WTC11 (cell line): ENCODE measurements at regions not wholly inside any gene's neighbourhood (a gene's known extent, or its start where the extent isn't known, plus 50 kb on each side); places are given as distances from the start of the nearest gene placed in this dataset.

Experiments
- ATAC-seq: fragments of 200-7000 bp; cut with Tn5 transposase; 2 replicates; pipeline ENCODE4 v1.10.0; 2021; ENCODE audit warnings: mild to moderate bottlenecking, moderate library complexity
- CTCF ChIA-PET: fragments of 300-600 bp; sonication (Branson Sonifier 250); formaldehyde crosslinking; loops from one replicate; lab custom pipeline; 2021; ENCODE audit warnings: antibody characterized with exemption; lab: Charles Lee
- POLR2A ChIA-PET: fragments of 350-600 bp; sonication (Branson Sonifier 250); formaldehyde crosslinking; loops from one replicate; lab custom pipeline; 2021; ENCODE audit warnings: antibody characterized with exemption; lab: Charles Lee
- DNase-seq: peaks from one replicate; pipeline ENCODE4 v3.0.0; 2021; ENCODE audit warnings: low spot score
- H3K27ac Mint-ChIP-seq: 2 replicates; pipeline ENCODE4 v1.8.0; 2021; ENCODE audit warnings: mixed read lengths
- H3K27me3 Mint-ChIP-seq: 2 replicates; pipeline ENCODE4 v1.8.0; 2021; ENCODE audit warnings: low read depth, mild to moderate bottlenecking, moderate library complexity, mixed read lengths
- H3K36me3 Mint-ChIP-seq: 2 replicates; pipeline ENCODE4 v1.8.0; 2021; ENCODE audit warnings: mixed read lengths
- H3K4me1 Mint-ChIP-seq: 2 replicates; pipeline ENCODE4 v1.8.0; 2022; ENCODE audit warnings: mixed read lengths
- H3K4me3 Mint-ChIP-seq: 2 replicates; pipeline ENCODE4 v1.8.0; 2021; ENCODE audit warnings: mild to moderate bottlenecking, moderate library complexity, mixed read lengths
- H3K9me3 Mint-ChIP-seq: 2 replicates; pipeline ENCODE4 v1.8.0; 2021; ENCODE audit warnings: mixed read lengths
- CREM ChIP-seq: sonication (generic); formaldehyde crosslinking; IDR thresholded peaks from 2 replicates; pipeline ENCODE4 v1.8.1; 2022; ENCODE audit warnings: mild to moderate bottlenecking, missing genetic modification reagents, moderate library complexity
- CTCF ChIP-seq: fragments of 200-600 bp; IDR thresholded peaks from 2 replicates; pipeline ENCODE4 v1.8.0; 2022; ENCODE audit warnings: antibody characterized with exemption
- FOXJ3 ChIP-seq: sonication (generic); formaldehyde crosslinking; IDR thresholded peaks from 2 replicates; pipeline ENCODE4 v1.9.0; 2021; ENCODE audit warnings: missing genetic modification reagents, mild to moderate bottlenecking, borderline replicate concordance
- FOXK1 ChIP-seq: sonication (generic); formaldehyde crosslinking; IDR thresholded peaks from 2 replicates; pipeline ENCODE4 v1.8.0; 2022; ENCODE audit warnings: mild to moderate bottlenecking, moderate library complexity, missing genetic modification reagents
- GRHL2 ChIP-seq: fragments of 250-450 bp; sonication (Bioruptor Pico); IDR thresholded peaks from 2 replicates; pipeline ENCODE4 v1.8.0; 2022; ENCODE audit warnings: mild to moderate bottlenecking, moderate library complexity; ENCODE audit not compliant: insufficient replicate concordance, severe bottlenecking
- MYBL2 ChIP-seq: sonication (generic); formaldehyde crosslinking; IDR thresholded peaks from 2 replicates; pipeline ENCODE4 v1.8.1; 2023; ENCODE audit warnings: mild to moderate bottlenecking, moderate library complexity, missing genetic modification reagents
- NFATC4 ChIP-seq: fragments of 250-450 bp; sonication (Bioruptor Pico); IDR thresholded peaks from 2 replicates; pipeline ENCODE4 v1.9.0; 2021; ENCODE audit warnings: mild to moderate bottlenecking
- NR2C2 ChIP-seq: sonication (generic); formaldehyde crosslinking; IDR thresholded peaks from 2 replicates; pipeline ENCODE4 v1.8.0; 2022; ENCODE audit warnings: mild to moderate bottlenecking, missing genetic modification reagents
- OVOL2 ChIP-seq: fragments of 250-450 bp; sonication (Bioruptor Pico); IDR thresholded peaks from 2 replicates; pipeline ENCODE4 v1.9.0; 2021; ENCODE audit warnings: mild to moderate bottlenecking, borderline replicate concordance
- SMAD4 ChIP-seq: sonication (generic); formaldehyde crosslinking; IDR thresholded peaks from 2 replicates; pipeline ENCODE4 v1.8.0; 2022; ENCODE audit warnings: mild to moderate bottlenecking, missing genetic modification reagents
- SP1 ChIP-seq: sonication (generic); formaldehyde crosslinking; conservative IDR thresholded peaks from 2 replicates; pipeline ENCODE4 v1.8.1; 2022; ENCODE audit warnings: missing genetic modification reagents
- TEAD4 ChIP-seq: sonication (generic); formaldehyde crosslinking; IDR thresholded peaks from 2 replicates; pipeline ENCODE4 v1.8.0; 2022; ENCODE audit warnings: mild to moderate bottlenecking, missing genetic modification reagents
- ZBTB43 ChIP-seq: sonication (generic); formaldehyde crosslinking; IDR thresholded peaks from 2 replicates; pipeline ENCODE4 v1.8.1; 2023; ENCODE audit warnings: mild to moderate bottlenecking, missing genetic modification reagents
- ZNF423 ChIP-seq: fragments of 250-450 bp; sonication (Bioruptor Pico); IDR thresholded peaks from 2 replicates; pipeline ENCODE4 v2.1.2; 2022; ENCODE audit warnings: mild to moderate bottlenecking, moderate library complexity
- TF ChIP-seq, protein P1 (sequence below): sonication (generic); formaldehyde crosslinking; IDR thresholded peaks from 2 replicates; pipeline ENCODE4 v1.8.0; 2022; ENCODE audit warnings: missing genetic modification reagents
- TF ChIP-seq, protein P2 (sequence below): sonication (generic); formaldehyde crosslinking; IDR thresholded peaks from 2 replicates; pipeline ENCODE4 v1.8.0; 2023; ENCODE audit warnings: missing genetic modification reagents
- TF ChIP-seq, protein P3 (sequence below): fragments of 250-450 bp; sonication (Bioruptor Pico); IDR thresholded peaks from 2 replicates; pipeline ENCODE4 v1.9.0; 2021; ENCODE audit warnings: moderate library complexity, mild to moderate bottlenecking, inconsistent platforms, borderline replicate concordance
- TF ChIP-seq, protein P4 (sequence below): sonication (generic); formaldehyde crosslinking; IDR thresholded peaks from 2 replicates; pipeline ENCODE4 v1.8.0; 2023; ENCODE audit warnings: mild to moderate bottlenecking, missing genetic modification reagents
- TF ChIP-seq, protein P5 (sequence below): fragments of 250-450 bp; sonication (Bioruptor Pico); IDR thresholded peaks from 2 replicates; pipeline ENCODE4 v1.9.0; 2021; ENCODE audit warnings: mild to moderate bottlenecking

DNA sequence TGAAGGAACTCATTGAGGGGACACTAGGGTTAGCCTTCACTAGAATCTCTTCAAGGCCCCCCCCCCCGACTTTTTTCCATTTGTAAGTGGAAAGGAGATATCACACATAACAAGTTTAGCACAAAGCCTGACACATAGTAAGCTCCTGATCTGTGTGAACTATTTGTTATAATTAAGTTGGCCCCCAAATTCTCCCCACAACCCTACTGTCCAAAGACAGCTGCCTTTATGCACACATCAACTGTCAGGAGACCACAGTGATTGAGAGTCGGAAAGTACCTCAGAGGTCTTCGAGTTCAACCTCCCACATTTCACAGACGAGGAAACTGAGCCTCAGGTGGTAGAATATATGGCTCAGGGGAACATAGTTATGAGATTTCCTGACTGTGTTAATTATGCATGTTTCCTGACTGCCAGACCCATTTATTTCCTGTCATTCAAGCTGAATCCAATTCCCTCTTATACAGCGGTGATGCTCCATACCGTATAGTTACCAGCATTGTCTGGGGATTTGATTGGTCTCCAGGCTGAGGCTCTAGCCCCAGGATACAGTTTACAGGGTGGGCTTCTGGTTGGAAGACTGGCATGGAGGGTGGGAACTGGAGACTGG is 227.4 kb upstream of the CMC1 start:
- ChIA-PET POLR2A (no interaction called here), CTCF (interaction anchor here (0.7 kb wide), 1 partner anchor 599 kb away, joined by 3 read pairs; no protein-coding TSS in a partner anchor)
- Mint-ChIP-seq H3K9me3 (no peaks in the 10 kb centered on the region), H3K27me3 (no peaks in the 10 kb centered on the region), H3K4me1 (peaks cover 7% of the 10 kb centered on the region; the same call in 1 of the 2 replicates), H3K4me3 (no peak overlapping the region), H3K27ac (no peak overlapping the region), H3K36me3 (no peaks in the 10 kb centered on the region)
- DNase-seq (no peak), ATAC-seq (no peak)
- TF ChIP-seq, protein P1, sequence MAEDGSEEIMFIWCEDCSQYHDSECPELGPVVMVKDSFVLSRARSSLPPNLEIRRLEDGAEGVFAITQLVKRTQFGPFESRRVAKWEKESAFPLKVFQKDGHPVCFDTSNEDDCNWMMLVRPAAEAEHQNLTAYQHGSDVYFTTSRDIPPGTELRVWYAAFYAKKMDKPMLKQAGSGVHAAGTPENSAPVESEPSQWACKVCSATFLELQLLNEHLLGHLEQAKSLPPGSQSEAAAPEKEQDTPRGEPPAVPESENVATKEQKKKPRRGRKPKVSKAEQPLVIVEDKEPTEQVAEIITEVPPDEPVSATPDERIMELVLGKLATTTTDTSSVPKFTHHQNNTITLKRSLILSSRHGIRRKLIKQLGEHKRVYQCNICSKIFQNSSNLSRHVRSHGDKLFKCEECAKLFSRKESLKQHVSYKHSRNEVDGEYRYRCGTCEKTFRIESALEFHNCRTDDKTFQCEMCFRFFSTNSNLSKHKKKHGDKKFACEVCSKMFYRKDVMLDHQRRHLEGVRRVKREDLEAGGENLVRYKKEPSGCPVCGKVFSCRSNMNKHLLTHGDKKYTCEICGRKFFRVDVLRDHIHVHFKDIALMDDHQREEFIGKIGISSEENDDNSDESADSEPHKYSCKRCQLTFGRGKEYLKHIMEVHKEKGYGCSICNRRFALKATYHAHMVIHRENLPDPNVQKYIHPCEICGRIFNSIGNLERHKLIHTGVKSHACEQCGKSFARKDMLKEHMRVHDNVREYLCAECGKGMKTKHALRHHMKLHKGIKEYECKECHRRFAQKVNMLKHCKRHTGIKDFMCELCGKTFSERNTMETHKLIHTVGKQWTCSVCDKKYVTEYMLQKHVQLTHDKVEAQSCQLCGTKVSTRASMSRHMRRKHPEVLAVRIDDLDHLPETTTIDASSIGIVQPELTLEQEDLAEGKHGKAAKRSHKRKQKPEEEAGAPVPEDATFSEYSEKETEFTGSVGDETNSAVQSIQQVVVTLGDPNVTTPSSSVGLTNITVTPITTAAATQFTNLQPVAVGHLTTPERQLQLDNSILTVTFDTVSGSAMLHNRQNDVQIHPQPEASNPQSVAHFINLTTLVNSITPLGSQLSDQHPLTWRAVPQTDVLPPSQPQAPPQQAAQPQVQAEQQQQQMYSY (CRISPR knock-in tag), result no peak
- TF ChIP-seq ZNF423 (no peak), GRHL2 (CRISPR knock-in tag) (no peak), FOXJ3 (CRISPR knock-in tag) (no peak)
- TF ChIP-seq, protein P2, sequence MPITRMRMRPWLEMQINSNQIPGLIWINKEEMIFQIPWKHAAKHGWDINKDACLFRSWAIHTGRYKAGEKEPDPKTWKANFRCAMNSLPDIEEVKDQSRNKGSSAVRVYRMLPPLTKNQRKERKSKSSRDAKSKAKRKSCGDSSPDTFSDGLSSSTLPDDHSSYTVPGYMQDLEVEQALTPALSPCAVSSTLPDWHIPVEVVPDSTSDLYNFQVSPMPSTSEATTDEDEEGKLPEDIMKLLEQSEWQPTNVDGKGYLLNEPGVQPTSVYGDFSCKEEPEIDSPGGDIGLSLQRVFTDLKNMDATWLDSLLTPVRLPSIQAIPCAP (CRISPR knock-in tag), result no peak

- Mint-ChIP-seq H3K9me3 (peaks cover 9% of the 10 kb centered on the region), H3K4me3 (no peak overlapping the region), H3K4me1 (peaks cover 12% of the 10 kb centered on the region), H3K27me3 (no peaks in the 10 kb centered on the region), H3K27ac (0 out of 2 replicates have a peak overlapping the region, but pooled peaks have one; percentile 34), H3K36me3 (peaks cover 10% of the 10 kb centered on the region)
- ChIA-PET POLR2A (no interaction called here), CTCF (no interaction called here)
- DNase-seq (no peak), ATAC-seq (no peak; the same call in 1 of the 2 replicates)
- TF ChIP-seq OVOL2 (CRISPR knock-in tag) (no peak), SP1 (CRISPR knock-in tag) (no peak), CREM (CRISPR knock-in tag) (no peak), SMAD4 (CRISPR knock-in tag) (no peak), TEAD4 (CRISPR knock-in tag) (no peak), NFATC4 (CRISPR knock-in tag) (no peak), CTCF (no peak), MYBL2 (no peak), ZBTB43 (CRISPR knock-in tag) (no peak), FOXK1 (CRISPR knock-in tag) (no peak), NR2C2 (no peak), GRHL2 (CRISPR knock-in tag) (no peak)
- TF ChIP-seq, protein P3, sequence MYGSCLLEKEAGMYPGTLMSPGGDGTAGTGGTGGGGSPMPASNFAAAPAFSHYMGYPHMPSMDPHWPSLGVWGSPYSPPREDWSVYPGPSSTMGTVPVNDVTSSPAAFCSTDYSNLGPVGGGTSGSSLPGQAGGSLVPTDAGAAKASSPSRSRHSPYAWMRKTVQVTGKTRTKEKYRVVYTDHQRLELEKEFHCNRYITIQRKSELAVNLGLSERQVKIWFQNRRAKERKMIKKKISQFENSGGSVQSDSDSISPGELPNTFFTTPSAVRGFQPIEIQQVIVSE (CRISPR knock-in tag), result no peak
- TF ChIP-seq, protein P4, sequence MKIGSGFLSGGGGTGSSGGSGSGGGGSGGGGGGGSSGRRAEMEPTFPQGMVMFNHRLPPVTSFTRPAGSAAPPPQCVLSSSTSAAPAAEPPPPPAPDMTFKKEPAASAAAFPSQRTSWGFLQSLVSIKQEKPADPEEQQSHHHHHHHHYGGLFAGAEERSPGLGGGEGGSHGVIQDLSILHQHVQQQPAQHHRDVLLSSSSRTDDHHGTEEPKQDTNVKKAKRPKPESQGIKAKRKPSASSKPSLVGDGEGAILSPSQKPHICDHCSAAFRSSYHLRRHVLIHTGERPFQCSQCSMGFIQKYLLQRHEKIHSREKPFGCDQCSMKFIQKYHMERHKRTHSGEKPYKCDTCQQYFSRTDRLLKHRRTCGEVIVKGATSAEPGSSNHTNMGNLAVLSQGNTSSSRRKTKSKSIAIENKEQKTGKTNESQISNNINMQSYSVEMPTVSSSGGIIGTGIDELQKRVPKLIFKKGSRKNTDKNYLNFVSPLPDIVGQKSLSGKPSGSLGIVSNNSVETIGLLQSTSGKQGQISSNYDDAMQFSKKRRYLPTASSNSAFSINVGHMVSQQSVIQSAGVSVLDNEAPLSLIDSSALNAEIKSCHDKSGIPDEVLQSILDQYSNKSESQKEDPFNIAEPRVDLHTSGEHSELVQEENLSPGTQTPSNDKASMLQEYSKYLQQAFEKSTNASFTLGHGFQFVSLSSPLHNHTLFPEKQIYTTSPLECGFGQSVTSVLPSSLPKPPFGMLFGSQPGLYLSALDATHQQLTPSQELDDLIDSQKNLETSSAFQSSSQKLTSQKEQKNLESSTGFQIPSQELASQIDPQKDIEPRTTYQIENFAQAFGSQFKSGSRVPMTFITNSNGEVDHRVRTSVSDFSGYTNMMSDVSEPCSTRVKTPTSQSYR (CRISPR knock-in tag), result no peak
- TF ChIP-seq, protein P5, sequence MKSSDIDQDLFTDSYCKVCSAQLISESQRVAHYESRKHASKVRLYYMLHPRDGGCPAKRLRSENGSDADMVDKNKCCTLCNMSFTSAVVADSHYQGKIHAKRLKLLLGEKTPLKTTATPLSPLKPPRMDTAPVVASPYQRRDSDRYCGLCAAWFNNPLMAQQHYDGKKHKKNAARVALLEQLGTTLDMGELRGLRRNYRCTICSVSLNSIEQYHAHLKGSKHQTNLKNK (CRISPR knock-in tag), result no peak
Observed at GRCh38 chr3:28018925-28019718, 222.3 kb upstream of the CMC1 start.
